ENCODE measurements at regions not wholly inside any gene's neighbourhood (a gene's known extent, or its start where the extent isn't known, plus 50 kb on each side); places are given as distances from the start of the nearest gene placed in this dataset.

DNA sequence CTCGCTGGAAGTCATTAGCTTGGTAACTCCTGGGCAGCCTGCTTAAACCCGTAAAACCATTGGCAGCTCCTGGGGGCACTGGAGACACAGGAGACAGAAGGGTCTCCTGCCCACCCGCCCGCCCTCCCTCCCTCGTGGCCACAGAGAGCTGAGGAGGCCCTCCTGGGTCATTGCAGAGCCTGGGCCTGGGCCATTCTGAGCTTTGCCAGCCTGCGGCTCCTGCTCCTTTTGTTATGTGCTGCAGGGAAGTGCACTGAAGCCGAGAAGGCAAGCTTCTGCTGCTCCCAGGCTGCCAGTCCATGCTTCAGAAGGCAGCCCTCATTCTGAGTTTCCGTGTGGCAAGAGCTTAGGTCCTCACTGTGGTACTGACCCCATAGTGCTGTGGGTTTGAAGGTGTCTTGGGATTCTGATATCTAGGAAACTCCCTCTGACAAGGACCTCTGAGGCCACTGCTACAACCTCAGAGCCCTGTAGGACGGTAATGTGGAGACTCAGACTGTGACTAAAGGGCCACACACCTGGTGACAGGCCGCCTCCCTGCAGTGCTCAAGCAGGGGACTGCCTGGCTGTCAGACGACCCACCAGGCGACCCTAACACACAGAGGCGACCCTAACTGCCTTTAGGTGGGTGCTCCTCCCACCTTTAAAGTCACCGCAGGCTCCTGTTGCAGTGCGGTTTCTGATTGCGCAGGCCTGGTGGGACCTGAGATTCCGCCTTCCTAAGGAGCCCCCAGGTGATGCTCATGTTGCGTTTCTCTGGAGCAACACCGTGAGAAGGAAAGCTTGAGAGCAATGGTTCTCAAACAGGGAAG lies 118.7 kb downstream of the IER5 start:
- H3K9me3 ChIP-seq (ENCODE audit: control insufficient read depth, low read depth, low read length): no peaks in the 10 kb centered on the region
- H4K20me1 ChIP-seq (ENCODE audit: control insufficient read depth, extremely low read depth, insufficient read depth, low read length): no peaks in the 10 kb centered on the region
- peaks cover 13% of the 10 kb centered on the region for H3K27me3 ChIP-seq (ENCODE audit: control insufficient read depth, extremely low read depth, insufficient read depth, low read length)
- H3K4me3 ChIP-seq (ENCODE audit: control insufficient read depth in 2 of 3, extremely low read depth in 1 of 3, insufficient read depth in 2 of 3, low read depth in 1 of 3, low read length in 3 of 3): no peak overlapping the region
- H3K36me3 ChIP-seq (ENCODE audit: control insufficient read depth in 2 of 2, extremely low read depth in 1 of 2, insufficient read depth in 2 of 2, low read length in 2 of 2): no peaks in the 10 kb centered on the region
- H3K4me2 ChIP-seq (ENCODE audit: control insufficient read depth, extremely low read depth, insufficient read depth, low read depth, low read length): no peak overlapping the region
- FAIRE-seq: no peak
- H3K79me2 ChIP-seq (ENCODE audit: control insufficient read depth, insufficient read depth, low read length): no peaks in the 10 kb centered on the region
- no peak overlapping the region for H2AFZ ChIP-seq (ENCODE audit: control insufficient read depth, low read length)
- no peaks in the 10 kb centered on the region for H3K4me1 ChIP-seq (ENCODE audit: control insufficient read depth, extremely low read depth, insufficient read depth, low read length)
- H3K9me1 ChIP-seq (ENCODE audit: control insufficient read depth, extremely low read depth, insufficient read depth, low read length): no peaks in the 10 kb centered on the region
- TF ChIP-seq, protein P1, sequence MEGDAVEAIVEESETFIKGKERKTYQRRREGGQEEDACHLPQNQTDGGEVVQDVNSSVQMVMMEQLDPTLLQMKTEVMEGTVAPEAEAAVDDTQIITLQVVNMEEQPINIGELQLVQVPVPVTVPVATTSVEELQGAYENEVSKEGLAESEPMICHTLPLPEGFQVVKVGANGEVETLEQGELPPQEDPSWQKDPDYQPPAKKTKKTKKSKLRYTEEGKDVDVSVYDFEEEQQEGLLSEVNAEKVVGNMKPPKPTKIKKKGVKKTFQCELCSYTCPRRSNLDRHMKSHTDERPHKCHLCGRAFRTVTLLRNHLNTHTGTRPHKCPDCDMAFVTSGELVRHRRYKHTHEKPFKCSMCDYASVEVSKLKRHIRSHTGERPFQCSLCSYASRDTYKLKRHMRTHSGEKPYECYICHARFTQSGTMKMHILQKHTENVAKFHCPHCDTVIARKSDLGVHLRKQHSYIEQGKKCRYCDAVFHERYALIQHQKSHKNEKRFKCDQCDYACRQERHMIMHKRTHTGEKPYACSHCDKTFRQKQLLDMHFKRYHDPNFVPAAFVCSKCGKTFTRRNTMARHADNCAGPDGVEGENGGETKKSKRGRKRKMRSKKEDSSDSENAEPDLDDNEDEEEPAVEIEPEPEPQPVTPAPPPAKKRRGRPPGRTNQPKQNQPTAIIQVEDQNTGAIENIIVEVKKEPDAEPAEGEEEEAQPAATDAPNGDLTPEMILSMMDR (optimal IDR thresholded peaks at IDR 0.05 in 1 of 3, IDR thresholded peaks at IDR 0.05 in 1 of 3, conservative IDR thresholded peaks at IDR 0.05 in 1 of 3; ENCODE audit: extremely low read depth in 1 of 3, insufficient read depth in 2 of 3, low read length in 3 of 3): no peak
- TF ChIP-seq EZH2 (IDR thresholded peaks at IDR 0.05; ENCODE audit: low read length): no peak
- no peak for DNase-seq (ENCODE audit: low read depth, low spot score)
- H3K27ac ChIP-seq (ENCODE audit: control insufficient read depth, insufficient read depth, low read length): no peak overlapping the region
- H3K9ac ChIP-seq (ENCODE audit: control insufficient read depth, extremely low read depth, insufficient read depth, low read length): no peak overlapping the region
- dilution Hi-C loops (cut with MboI; ENCODE audit: extremely low pct_ligation_motif_present, low sequenced_read_pairs): loop anchor here (25.0 kb wide), 1 partner anchor 205 kb away; no protein-coding TSS in a partner anchor

DNA sequence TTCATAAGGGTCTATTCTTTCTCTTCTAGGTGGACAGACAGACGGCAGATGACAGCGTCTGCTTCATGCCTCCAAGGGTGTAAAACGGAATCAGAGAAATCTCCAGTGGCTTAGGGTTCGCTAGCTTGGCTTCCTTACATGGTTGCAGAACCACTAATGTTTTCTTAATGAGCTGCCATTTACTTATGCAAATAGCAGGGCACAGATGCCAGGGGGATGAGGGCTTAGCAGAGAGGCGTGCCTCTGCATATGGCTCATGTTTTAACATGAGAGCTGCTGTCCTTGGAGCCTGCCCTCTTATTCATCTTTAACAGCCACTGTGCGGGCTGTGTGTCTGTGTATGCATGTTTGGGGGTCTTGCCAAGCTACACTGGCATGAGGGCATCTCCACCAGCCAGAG lies 119.6 kb downstream of the IER5 start:
- FAIRE-seq (no peak), DNase-seq (ENCODE audit: low read depth, low spot score) (no peak)
- H3K27ac ChIP-seq (ENCODE audit: control insufficient read depth, insufficient read depth, low read length): no peak overlapping the region
- H3K4me3 ChIP-seq (ENCODE audit: control insufficient read depth in 2 of 3, extremely low read depth in 1 of 3, insufficient read depth in 2 of 3, low read depth in 1 of 3, low read length in 3 of 3): no peak overlapping the region
- H3K79me2 ChIP-seq (ENCODE audit: control insufficient read depth, insufficient read depth, low read length): no peaks in the 10 kb centered on the region
- dilution Hi-C loops (cut with MboI; ENCODE audit: extremely low pct_ligation_motif_present, low sequenced_read_pairs): loop anchor here (25.0 kb wide), 1 partner anchor 204 kb away; no protein-coding TSS in a partner anchor
- peaks cover 13% of the 10 kb centered on the region for H3K27me3 ChIP-seq (ENCODE audit: control insufficient read depth, extremely low read depth, insufficient read depth, low read length)
- H3K4me2 ChIP-seq (ENCODE audit: control insufficient read depth, extremely low read depth, insufficient read depth, low read depth, low read length): no peak overlapping the region
- no peaks in the 10 kb centered on the region for H3K9me3 ChIP-seq (ENCODE audit: control insufficient read depth, low read depth, low read length)
- no peaks in the 10 kb centered on the region for H3K4me1 ChIP-seq (ENCODE audit: control insufficient read depth, extremely low read depth, insufficient read depth, low read length)
- H4K20me1 ChIP-seq (ENCODE audit: control insufficient read depth, extremely low read depth, insufficient read depth, low read length): no peaks in the 10 kb centered on the region
- H3K9ac ChIP-seq (ENCODE audit: control insufficient read depth, extremely low read depth, insufficient read depth, low read length): no peak overlapping the region
- H3K9me1 ChIP-seq (ENCODE audit: control insufficient read depth, extremely low read depth, insufficient read depth, low read length): no peaks in the 10 kb centered on the region
- TF ChIP-seq EZH2 (IDR thresholded peaks at IDR 0.05; ENCODE audit: low read length): no peak
- TF ChIP-seq, protein P1 (optimal IDR thresholded peaks at IDR 0.05 in 1 of 3, IDR thresholded peaks at IDR 0.05 in 1 of 3, conservative IDR thresholded peaks at IDR 0.05 in 1 of 3; ENCODE audit: extremely low read depth in 1 of 3, insufficient read depth in 2 of 3, low read length in 3 of 3): no peak
- H2AFZ ChIP-seq (ENCODE audit: control insufficient read depth, low read length): no peak overlapping the region
- H3K36me3 ChIP-seq (ENCODE audit: control insufficient read depth in 2 of 2, extremely low read depth in 1 of 2, insufficient read depth in 2 of 2, low read length in 2 of 2): no peaks in the 10 kb centered on the region
